ENCODE measurements at regions not wholly inside any gene's neighbourhood (a gene's known extent, or its start where the extent isn't known, plus 50 kb on each side); places are given as distances from the start of the nearest gene placed in this dataset.

DNA sequence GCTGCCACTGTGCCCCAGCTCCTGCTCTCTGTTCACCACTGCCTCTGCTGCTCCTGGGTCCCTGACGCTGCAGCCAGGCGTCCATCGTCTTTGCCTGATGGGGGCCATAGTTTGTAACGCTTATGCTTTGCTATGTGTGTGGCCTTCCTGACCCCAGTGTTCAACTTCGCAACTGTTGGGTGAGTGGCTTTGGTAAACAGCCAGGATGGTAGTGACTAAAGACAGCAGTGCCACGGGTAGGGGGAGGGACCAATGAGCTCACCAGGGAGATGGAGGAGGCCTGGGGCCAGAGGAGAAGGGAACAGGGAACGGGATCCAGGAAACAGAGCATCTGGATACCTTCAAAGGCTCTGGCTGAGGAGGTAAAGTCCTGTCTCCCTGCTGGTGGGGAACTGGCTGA lies 75.9 kb upstream of the ALDH1L1 start:
- no peaks in the 10 kb centered on the region for H3K9me3 ChIP-seq
- intact Hi-C loops (cut with micrococcal nuclease; ENCODE audit: unreplicated experiment) = no loop called here
- Mint-ChIP-seq H3K4me3 (ENCODE audit: unreplicated experiment) (no peak overlapping the region), H3K27ac (ENCODE audit: unreplicated experiment) (no peak overlapping the region), H3K9me3 (ENCODE audit: unreplicated experiment) (peaks cover under 1% of the 10 kb centered on the region), H3K27me3 (ENCODE audit: insufficient read depth, unreplicated experiment) (no peaks in the 10 kb centered on the region), H3K4me1 (ENCODE audit: low read depth, unreplicated experiment) (peaks cover 7% of the 10 kb centered on the region), H3K36me3 (ENCODE audit: insufficient read depth, unreplicated experiment) (no peaks in the 10 kb centered on the region)
- BruUV-seq (replicated peaks) = no TSS peak
- peaks cover 4% of the 10 kb centered on the region; the same call in 1 of the 2 replicates for H3K4me1 ChIP-seq
- no peaks in the 10 kb centered on the region for H3K27me3 ChIP-seq (replicated peaks; ENCODE audit: control insufficient read depth, insufficient read depth, low read length)
- H3K36me3 ChIP-seq (ENCODE audit: control insufficient read depth, insufficient read depth, low read length) = no peaks in the 10 kb centered on the region
- TF ChIP-seq, protein P1, sequence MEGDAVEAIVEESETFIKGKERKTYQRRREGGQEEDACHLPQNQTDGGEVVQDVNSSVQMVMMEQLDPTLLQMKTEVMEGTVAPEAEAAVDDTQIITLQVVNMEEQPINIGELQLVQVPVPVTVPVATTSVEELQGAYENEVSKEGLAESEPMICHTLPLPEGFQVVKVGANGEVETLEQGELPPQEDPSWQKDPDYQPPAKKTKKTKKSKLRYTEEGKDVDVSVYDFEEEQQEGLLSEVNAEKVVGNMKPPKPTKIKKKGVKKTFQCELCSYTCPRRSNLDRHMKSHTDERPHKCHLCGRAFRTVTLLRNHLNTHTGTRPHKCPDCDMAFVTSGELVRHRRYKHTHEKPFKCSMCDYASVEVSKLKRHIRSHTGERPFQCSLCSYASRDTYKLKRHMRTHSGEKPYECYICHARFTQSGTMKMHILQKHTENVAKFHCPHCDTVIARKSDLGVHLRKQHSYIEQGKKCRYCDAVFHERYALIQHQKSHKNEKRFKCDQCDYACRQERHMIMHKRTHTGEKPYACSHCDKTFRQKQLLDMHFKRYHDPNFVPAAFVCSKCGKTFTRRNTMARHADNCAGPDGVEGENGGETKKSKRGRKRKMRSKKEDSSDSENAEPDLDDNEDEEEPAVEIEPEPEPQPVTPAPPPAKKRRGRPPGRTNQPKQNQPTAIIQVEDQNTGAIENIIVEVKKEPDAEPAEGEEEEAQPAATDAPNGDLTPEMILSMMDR (IDR thresholded peaks at IDR 0.05; ENCODE audit: insufficient read depth in 1 of 2, low read depth in 1 of 2, low read length in 1 of 2, severe bottlenecking in 1 of 2, unreplicated experiment in 1 of 2) = no peak
- no peak for DNase-seq
- ChIA-PET CTCF (no interaction called here), POLR2A (no interaction called here)
- H3K4me3 ChIP-seq (ENCODE audit: low read depth, low read length) = no peak overlapping the region

DNA sequence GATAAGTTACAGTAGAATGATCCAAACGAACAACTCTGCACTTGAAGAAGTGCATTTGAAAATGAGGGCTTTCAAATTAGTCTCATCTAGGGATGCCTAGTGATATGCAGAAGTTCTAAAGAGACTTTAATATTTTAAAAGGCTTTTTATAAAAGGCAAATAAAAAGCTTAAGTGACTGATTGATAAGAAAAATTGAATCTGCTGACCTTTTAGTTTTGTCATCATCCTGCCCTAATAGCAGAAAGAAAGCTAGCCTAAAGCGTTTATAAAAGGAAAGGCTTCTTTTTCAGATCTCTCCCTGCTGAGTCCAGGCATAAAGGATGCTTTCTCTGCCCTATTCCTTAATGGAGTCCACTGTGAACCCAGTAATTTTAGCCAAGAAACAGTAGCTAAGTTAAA lies 72.7 kb upstream of the ALDH1L1 start:
- Mint-ChIP-seq H3K27ac (ENCODE audit: unreplicated experiment) (no peak overlapping the region), H3K4me3 (ENCODE audit: unreplicated experiment) (no peak overlapping the region), H3K9me3 (ENCODE audit: unreplicated experiment) (peaks cover 9% of the 10 kb centered on the region), H3K4me1 (ENCODE audit: low read depth, unreplicated experiment) (no peaks in the 10 kb centered on the region), H3K36me3 (ENCODE audit: insufficient read depth, unreplicated experiment) (no peaks in the 10 kb centered on the region), H3K27me3 (ENCODE audit: insufficient read depth, unreplicated experiment) (peaks cover 6% of the 10 kb centered on the region)
- Histone ChIP-seq H3K9me3 (no peaks in the 10 kb centered on the region), H3K4me3 (ENCODE audit: low read depth, low read length) (no peak overlapping the region), H3K4me1 (no peaks in the 10 kb centered on the region), H3K27me3 (replicated peaks; ENCODE audit: control insufficient read depth, insufficient read depth, low read length) (no peaks in the 10 kb centered on the region), H3K36me3 (ENCODE audit: control insufficient read depth, insufficient read depth, low read length) (no peaks in the 10 kb centered on the region)
- TF ChIP-seq, protein P1 (IDR thresholded peaks at IDR 0.05; ENCODE audit: insufficient read depth in 1 of 2, low read depth in 1 of 2, low read length in 1 of 2, severe bottlenecking in 1 of 2, unreplicated experiment in 1 of 2) = no peak
- BruUV-seq (replicated peaks) = no TSS peak
- intact Hi-C loops (cut with micrococcal nuclease; ENCODE audit: unreplicated experiment) = no loop called here
- ChIA-PET POLR2A (no interaction called here), CTCF (no interaction called here)
- DNase-seq = no peak

- Histone ChIP-seq H3K9me3 (no peaks in the 10 kb centered on the region), H3K27me3 (replicated peaks; ENCODE audit: control insufficient read depth, insufficient read depth, low read length) (no peaks in the 10 kb centered on the region), H3K4me3 (ENCODE audit: low read depth, low read length) (no peak overlapping the region), H3K36me3 (ENCODE audit: control insufficient read depth, insufficient read depth, low read length) (no peaks in the 10 kb centered on the region), H3K4me1 (no peaks in the 10 kb centered on the region)
- POLR2A ChIA-PET = no interaction called here
- CTCF ChIA-PET = no interaction called here
- Mint-ChIP-seq H3K4me3 (ENCODE audit: unreplicated experiment) (no peak overlapping the region), H3K27ac (ENCODE audit: unreplicated experiment) (no peak overlapping the region), H3K27me3 (ENCODE audit: insufficient read depth, unreplicated experiment) (peaks cover 9% of the 10 kb centered on the region), H3K9me3 (ENCODE audit: unreplicated experiment) (peaks cover 16% of the 10 kb centered on the region), H3K4me1 (ENCODE audit: low read depth, unreplicated experiment) (no peaks in the 10 kb centered on the region), H3K36me3 (ENCODE audit: insufficient read depth, unreplicated experiment) (no peaks in the 10 kb centered on the region)
- TF ChIP-seq, protein P1 (IDR thresholded peaks at IDR 0.05; ENCODE audit: insufficient read depth in 1 of 2, low read depth in 1 of 2, low read length in 1 of 2, severe bottlenecking in 1 of 2, unreplicated experiment in 1 of 2) = no peak
- DNase-seq = no peak
- intact Hi-C loops (cut with micrococcal nuclease; ENCODE audit: unreplicated experiment) = no loop called here
- BruUV-seq (replicated peaks) = no TSS peak
These were observed 72.0 kb upstream of the ALDH1L1 start for GRCh38 chr3:126252373-126252772.
